Renal pelvis (tissue), 1 donor: ENCODE measurements at regions not wholly inside any gene's neighbourhood (a gene's known extent, or its start where the extent isn't known, plus 50 kb on each side); places are given as distances from the start of the nearest gene placed in this dataset.
"Not testable (repeated sequence)": the region's sequence is repeated elsewhere in the genome, so short reads cannot be mapped to it uniquely, and the experiment has no call there.

Experiments
- DNase-seq: peaks from one replicate; pipeline ENCODE4 v3.0.0-alpha.2; 2013

DNA sequence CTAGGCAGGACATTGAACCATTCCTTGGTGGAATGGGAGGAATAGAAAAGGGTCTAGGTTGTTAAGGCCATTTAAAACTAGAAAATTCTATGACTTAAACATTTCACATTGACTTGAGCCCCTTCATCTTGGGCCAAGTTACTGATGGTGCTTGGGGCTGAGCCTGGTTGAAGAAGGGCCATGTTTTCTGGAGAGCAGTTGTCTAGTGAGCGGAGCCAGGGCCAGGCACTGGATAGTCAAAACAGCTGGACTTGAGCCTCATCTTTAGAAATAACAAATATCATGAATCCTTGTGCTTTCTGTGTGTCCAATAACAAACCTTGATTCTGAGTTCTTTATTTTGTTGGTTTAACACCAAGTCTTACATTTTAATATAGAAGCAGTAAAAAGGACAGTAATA lies 134.6 kb upstream of the TCF21 start:
- no peak for DNase-seq

DNA sequence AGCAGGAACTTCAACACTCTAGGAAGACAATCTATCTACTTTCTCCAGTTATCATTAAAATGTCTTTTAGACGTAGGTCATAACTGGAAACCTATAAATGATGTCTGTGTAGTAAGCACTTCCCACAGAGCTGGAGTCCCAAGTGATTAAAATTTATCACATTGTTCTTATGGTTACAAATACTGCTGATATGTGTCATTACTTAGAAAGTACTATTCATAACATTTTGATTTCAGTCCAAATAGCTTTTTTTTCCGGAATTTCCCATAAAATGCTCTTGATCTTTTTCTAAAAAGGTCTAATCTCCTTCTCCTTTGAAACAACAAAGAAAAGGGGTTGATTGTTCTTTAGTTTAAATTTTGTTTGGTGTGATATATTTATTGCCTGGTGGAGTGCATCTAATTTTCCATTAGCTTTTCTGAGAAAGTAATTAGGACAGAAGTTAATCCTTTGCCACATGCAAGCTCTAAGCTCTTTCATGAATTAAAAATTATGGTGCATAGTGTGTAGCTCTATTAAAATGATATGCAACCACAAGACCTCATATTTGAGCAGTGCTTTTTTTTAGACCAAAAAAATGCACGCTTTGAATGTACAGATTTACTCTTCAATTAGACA lies 132.7 kb upstream of the TCF21 start:
- peak; percentile 66 for DNase-seq

DNA sequence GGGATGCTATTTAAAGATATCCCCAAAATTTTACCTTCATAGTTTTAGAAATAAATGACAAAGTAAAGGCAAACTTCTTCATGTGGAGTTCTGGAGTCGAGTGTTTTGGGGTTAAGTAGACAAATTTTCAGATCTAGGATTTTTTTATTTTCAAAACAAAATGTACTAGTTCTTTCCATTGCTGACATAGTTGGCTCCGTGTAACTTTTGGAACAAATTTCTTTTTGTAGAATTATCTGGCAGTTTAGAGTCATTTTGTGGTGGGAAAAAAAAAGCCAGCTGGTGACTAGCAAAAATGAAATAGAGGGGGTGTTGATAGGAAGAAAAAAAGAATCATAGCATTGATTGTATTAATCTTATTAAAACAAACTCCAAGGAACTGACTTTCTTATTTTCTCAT lies 131.6 kb upstream of the TCF21 start:
- no peak for DNase-seq

DNA sequence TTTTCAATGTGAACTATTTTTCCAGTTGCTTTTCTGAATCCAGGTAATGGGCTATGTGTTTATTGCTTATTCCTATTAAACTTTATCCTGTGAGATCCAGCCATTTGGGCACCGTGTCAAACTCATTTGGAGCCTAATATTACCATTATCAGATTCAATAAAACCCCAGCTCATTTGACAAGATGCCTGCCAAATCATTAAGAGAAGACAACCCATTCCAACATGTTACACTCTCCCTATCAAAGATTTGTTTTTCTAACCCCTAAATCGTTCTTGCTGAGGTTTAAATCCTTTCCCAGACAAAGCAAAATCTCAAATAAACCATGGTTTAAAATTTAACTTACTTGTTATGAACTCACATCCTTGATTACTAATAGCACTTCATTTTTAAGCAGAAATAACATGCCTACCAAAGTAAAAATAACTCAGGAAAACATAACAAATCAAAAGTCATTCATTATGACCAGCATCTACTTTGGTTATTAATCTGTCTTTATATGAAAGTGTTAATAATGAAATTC lies 130.0 kb upstream of the TCF21 start:
- no peak for DNase-seq

DNA sequence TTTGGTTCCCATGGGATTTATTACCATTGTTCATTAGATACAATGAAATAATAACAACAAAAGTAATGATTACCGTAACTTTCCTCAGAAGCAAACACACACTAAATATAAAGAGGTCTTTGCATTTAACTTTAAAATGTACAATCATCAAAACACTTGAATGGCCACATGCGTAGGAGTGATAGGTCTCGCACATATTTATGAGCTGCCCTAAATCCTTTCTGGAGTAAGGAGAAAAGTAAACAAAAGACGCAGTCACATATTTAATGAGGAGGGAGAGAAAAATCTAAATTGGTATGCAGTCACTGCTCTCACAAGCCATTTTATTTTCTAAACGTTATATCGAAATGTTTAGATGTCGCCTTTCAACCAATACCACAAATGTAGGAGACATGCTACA lies 129.4 kb upstream of the TCF21 start:
- no peak for DNase-seq

DNA sequence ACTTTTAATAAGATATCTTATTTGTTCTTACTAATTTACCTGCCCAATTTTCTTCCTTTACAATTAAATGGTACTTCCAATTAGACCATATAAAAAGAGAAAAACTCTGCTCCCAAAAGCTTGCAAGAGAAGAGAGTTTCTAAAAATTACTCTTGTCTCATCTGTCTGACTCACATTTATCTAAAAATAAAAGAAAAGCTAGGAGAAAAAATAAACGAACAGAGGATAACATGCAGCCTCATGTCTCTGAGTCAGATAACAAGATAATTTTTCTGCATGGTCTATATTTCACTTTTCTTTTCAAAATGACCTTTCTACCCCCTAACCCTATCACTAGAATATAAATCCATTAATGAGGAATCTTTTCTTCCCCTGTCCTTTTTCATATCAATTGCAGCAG lies 127.2 kb upstream of the TCF21 start:
- no peak for DNase-seq

DNA sequence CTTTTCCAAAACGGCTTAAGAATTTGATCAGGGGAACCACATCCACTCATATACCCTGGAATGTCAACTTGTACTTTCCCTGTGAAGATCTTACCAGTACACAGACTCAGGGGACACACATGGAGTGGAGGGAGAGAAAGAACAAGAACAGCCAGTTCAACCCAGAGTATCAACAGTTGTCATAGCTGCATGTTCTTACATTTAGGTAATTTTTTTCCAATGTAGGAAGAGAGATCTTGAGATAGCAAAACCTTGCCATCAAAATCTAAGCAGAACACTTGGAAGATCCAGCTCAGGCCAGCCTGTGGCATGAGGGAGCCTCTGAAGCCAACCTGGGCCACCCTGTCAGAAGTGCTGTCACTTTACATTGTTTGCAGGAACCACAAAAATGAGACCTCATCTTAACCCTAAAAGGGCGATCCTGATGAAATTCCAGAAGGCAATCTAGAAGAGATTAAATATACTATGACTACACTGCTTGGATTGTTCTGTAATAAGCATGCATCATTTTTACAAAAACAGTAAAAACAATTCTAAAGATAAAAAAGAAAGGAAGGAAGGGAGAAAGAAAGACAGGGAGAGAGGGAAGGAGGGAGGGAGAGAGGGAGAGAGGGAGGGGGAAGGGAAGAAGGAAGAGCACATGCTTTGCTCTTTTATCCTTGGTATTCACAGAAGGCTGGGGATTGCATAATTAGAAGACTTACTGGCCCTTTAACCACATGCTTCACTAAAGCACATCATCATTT lies 124.7 kb upstream of the TCF21 start:
- no peak for DNase-seq

DNA sequence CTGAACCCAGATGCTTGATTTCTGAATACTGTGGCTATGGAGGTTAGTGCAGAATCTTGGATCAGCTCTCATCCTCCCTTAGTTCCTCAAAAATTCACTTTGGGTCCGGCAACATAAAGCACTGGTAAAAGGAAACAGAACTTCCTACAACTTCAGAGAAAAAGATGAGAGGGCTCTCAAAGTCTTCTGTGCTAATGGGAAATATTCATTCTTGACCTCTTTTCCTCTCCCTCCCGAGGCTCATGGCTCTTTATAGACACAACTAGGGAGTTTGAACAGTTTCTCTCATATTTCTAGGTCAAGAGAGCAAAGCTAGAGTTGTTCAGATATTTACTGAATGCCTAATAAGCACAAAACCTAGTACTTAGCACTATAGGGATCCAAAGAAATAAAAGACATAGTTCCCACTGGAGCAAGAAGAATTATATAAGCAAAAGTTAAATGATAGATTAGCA lies 124.1 kb upstream of the TCF21 start:
- no peak for DNase-seq

DNA sequence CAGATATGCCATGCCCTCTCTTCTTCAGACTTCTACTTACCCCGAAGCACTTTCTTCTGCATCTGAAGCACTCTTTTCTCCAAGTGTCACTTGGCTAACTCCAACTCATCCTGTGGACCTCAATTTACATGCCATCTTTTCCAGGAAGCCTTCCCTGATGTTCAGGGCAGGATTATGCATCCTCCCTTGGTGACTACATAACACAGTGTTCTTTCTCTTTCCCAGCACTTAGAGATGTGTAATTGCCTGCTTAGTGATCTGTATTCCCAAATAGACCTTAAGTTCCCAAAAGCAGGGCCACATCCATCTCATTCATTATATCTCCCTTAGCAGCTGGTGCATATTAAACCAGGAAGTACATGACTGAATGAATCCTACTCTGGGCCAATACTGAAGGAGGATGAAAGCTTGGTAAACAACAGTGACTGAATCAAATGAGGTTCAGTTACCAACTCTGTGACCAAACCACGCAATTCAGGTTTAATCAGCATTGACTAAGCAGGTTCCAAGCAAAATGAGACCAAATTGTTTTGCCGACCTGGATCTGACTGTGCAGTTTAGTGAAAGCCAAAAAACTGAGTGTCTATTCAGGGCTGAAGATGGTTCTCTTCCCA lies 121.4 kb upstream of the TCF21 start:
- no peak for DNase-seq

DNA sequence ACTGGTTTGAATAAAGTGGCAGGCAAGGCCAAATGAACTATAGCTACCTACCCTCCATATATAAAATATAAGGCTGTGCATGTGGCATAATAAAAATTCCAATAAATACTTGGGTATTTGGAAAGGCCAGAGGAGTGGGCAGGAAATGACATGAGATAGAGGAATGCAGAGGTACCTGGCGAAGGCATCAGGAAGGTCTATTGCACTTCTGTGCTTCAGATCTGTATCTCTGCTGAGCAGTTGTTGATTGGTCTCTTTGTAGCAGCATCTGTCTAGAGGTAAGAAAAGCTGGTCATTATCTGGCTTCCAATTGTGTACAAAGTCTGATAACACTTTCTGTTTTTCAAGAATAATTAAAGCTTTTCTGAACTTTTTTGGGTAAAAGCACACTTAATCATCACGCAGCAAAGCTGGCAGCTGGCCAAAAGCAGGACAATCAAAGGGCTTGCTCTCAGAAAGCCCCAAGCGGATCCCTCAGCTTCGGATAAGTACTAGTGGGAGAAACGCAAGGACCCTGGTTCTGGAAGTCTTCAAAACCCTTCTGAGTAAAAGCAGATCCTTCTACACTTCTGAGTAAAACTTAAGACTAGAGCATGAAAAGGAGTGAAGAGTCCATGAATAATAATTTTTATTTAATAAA lies 120.1 kb upstream of the TCF21 start:
- DNase-seq = no peak

DNA sequence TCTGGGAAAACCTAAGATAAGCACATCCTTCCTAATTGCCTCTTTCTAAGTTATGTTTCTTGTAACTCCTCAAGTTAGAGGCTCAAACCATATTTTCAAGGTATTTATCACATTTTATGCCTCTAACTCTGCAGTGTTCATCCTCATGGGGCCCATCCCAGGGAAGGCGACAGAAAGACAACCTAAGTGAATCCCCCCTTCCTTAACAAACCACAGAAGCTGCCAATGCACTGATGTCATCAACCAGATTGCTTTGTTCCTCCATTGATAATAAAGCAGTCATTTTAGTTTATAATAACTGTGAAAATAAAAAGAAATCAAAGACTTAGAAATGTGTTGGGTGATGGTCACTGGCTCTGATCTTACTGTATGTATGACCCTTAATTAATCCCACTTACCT lies 119.5 kb upstream of the TCF21 start:
- no peak for DNase-seq

DNA sequence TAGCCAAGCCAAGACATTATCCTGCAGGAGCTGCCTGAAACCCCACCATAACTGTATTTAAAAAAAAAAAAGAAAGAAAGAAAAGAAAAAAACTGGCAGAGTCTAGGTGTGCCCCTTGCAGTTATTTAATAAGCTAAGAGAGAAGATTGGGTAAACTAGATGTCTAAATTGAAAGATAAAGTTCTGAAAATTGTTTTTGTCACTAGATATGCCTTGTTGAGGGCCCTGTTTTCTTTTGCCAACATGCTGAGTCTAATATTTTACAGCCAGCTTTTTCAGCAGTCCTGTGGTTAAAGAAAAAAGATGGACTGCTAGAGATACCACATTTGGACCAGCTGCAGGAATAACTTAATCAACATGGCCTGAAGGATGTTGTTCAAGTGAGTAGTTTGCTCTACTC lies 116.3 kb upstream of the TCF21 start:
- DNase-seq = no peak

DNA sequence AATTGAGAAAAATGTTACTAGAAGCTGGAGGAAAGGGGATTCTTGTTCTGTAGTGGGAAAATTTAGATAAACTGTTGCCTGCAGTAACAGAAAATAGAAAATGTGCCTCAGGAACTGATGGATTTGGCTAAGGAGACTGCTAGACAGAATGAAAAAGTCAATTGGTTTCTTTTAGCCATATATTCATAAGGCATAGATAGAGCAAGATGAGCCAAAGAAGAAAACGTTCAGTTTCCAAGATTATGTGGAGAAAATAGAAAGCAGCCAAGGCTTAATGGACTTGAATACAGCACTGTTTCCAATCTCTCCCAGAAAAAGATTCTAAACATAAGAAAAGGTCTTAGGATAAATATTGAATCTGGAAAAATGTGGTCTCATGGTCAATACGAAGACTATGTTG lies 115.1 kb upstream of the TCF21 start:
- no peak for DNase-seq

DNA sequence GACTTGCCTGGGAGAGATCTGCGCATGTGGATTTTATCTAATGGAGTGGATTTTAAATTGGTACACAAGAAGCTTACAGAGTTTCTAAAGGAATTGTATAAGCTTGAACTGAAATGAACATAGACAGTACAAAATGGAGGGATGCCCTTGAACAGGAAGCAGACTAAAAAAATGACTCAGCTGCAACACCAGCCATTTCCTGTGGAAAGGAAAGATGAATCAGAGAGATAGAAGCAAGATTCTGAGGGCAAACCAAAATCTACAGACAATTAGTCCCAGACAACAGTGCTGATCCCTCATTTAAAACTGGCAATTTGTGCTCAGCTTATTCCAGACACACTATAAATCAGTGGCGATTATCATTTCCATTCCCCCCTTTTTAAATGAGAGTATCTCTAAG lies 114.6 kb upstream of the TCF21 start:
- no peak for DNase-seq

DNA sequence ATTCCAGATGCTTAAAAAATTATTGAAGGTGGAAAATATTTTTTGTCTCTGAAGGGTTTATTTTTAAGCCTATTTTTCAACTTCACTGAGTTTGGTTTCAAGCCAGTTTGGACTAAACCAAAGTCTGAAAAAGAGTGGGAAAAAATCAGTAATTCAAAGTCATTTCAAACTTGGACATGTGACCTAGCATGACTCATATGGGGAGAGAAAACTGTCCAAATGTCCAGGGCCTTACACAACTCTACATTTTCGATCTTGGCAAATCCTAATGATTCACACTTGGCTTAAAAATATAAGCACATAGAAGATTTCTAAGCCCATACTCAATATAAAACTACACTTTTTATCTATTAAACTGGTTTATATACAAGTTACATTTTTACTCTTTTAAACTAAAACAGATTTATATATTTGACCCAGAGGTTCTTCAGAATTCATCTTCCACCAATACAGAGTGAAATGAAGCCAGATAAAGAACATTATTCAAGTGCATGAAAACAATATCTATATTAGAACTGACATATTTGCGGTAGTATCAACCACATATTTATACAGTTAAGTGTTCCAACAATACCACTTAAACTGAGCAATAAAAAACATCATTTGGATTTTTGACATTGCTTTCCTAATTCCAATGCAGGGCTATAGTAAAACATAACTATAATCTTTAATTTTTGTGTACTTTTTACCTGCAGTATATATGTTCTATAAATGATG lies 110.3 kb upstream of the TCF21 start:
- DNase-seq = no peak

DNA sequence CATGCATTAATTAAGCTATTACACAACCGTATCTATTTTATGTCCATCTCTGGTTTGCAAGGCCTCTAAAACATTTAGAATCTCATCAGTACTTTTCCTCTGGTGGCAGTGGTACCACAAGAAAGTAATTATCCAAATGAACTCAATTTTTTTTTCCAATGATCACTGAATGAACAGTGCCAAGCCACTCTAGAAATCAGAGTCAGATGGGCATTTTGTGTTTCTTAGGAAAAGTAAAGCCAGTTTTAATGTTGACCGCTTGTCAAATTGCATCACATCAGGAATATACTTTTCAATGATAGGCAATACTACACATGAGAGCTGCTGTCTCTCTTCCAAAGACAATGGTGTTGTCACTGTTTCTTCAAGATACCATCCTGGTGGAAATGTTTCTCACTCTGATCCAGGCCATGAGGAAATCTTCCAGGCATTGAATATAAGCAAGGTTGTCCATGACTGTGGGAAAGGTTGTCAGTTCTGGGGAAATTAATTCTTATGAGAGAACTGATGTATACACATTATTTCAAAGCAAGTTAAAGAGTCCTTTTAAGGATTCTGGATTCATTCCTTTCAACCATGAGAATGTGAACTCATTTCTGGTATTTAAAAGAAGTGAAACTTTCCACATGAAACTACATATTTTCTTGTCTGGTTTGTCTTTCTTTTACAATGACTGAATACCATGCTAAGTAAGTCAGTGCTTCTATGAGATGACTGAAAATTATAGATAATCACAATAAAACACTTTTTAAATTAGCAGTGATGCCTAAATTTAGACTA lies 108.8 kb upstream of the TCF21 start:
- DNase-seq = no peak

DNA sequence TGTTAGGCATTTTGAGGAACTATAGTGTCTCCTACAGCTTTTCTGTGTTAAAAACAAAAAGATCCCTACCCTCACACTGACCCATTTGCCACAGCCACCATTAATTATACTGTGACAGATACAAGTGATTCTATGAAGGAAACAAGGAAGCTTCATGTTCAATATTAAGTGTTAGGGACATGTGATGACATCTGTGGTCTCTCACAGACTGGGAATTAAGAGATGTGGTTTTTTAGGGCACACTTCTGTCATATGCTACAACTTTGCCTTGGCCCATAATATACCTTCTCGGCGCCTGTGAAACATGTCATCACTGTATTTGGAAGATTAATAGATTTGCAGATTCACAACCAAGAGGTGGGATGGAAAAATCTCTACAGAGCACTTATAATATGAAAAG lies 102.9 kb upstream of the TCF21 start:
- no peak for DNase-seq

DNA sequence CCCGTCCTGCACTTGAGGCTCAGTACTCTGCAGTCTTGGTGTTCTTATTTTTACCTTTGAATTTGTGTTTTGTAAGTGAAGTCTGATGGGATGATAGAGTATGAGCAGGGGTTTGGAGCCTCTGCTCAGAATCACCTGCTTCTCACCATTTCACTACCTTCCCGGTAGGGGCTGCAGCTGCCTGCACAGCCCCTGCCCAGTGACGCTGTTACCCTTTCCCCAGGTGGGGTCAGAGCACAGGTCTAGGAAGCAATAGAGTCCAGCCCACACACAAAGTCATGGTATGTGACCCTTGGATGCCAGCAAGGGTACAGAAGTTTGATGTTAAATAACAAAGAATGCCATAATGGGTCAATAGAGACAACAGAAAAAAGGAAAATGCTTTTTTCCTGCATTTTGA lies 101.8 kb upstream of the TCF21 start:
- no peak for DNase-seq

DNA sequence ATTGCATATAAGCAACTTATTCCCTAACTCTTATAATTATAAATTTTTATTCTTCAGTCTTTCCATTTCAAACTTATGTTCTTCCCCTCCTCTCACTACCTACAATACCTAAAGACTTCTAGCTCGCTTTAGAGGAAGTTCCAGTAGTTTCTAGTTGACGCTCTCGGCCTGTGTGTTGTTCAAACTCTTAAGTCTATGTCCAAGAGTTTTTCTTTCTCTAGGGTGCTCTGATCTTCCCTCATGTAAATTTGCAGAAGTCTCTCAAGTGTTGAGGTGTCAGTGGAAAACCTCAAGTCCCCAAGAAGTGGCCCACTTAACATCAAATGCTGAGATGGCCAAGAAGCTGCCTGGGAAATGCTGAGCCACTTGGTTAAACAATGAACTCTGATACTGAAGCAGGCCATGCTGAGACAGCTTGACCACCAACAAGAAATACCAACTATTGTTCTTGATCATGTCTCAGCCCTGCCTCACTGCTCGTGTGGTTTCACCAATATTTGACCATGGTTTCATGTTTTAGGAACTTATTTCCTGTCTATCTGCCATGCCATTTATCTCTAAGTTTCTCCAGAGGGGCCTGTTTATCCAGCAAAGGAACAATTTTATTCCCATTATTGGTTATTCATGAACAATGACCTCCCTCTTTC lies 100.9 kb upstream of the TCF21 start:
- DNase-seq = no peak

DNA sequence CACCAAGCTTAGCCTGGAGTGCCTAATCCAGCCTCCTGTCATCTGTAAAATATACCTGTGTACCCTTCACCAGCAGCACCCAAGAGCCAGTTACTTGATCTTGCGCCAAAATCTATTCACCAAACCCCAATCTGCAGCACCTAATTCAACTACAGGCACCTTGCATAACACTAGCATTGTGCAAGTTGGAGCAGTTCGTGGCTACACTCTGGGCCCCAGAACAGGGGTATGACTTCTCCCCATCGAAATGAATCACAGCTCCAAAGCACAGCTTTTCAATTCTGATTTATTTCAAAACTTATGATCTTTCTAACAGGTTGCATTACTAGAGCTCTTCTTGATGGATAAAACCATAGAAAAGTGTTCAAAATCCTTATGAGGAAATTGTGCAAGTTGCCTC lies 100.4 kb upstream of the TCF21 start:
- DNase-seq = no peak

DNA sequence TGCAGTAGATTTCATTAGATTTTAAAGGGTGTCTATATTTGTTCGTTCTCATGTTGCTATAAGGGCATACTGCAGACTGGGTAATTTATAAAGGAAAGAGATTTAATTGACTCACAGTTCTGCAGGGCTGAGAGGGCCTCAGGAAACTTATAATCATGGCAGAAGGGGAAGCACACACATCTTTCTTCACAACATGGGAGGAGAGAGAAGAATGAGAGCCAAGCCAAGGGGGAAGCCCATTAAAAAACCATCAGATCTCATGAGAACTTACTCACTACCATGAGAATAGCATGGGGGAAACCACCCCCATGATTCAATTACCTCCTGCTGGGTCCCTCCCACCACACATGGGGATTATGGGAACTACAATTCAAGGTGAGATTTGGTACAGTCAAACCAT lies 99.5 kb upstream of the TCF21 start:
- DNase-seq = not testable (repeated sequence)
